ENCODE measurements at regions not wholly inside any gene's neighbourhood (a gene's known extent, or its start where the extent isn't known, plus 50 kb on each side); places are given as distances from the start of the nearest gene placed in this dataset.
"Not testable (repeated sequence)": the region's sequence is repeated elsewhere in the genome, so short reads cannot be mapped to it uniquely, and the experiment has no call there.

- DNase-seq, result no peak
Measured at GRCh38 chr2:173468266-173468793, 113.7 kb downstream of the CDCA7 start.

GRCh38 chr2:173472112-173472511 is 117.4 kb downstream of the CDCA7 start:
- no peak for DNase-seq

- DNase-seq, result no peak
Measured at GRCh38 chr2:173483137-173483536, 128.5 kb downstream of the CDCA7 start.

GRCh38 chr2:173488861-173489260 is 134.2 kb downstream of the CDCA7 start:
- no peak for DNase-seq

- DNase-seq, result no peak
Measured at GRCh38 chr2:173491418-173491817, 136.7 kb downstream of the CDCA7 start.

- no peak for DNase-seq
Measured at GRCh38 chr2:173493874-173494273, 139.2 kb downstream of the CDCA7 start.

- no peak for DNase-seq
Measured at GRCh38 chr2:173496746-173497145, 142.1 kb downstream of the CDCA7 start.

- DNase-seq, result no peak
Measured at GRCh38 chr2:173500953-173501352, 146.3 kb downstream of the CDCA7 start.

- no peak for DNase-seq
Measured at GRCh38 chr2:173502296-173502695, 147.6 kb downstream of the CDCA7 start.

GRCh38 chr2:173511357-173511756 is 156.7 kb downstream of the CDCA7 start:
- no peak for DNase-seq

- no peak for DNase-seq
Measured at GRCh38 chr2:173511942-173512341, 157.3 kb downstream of the CDCA7 start.

GRCh38 chr2:173513107-173513727 is 158.5 kb downstream of the CDCA7 start:
- DNase-seq, result no peak

GRCh38 chr2:173520918-173521317 is 166.2 kb downstream of the CDCA7 start:
- no peak for DNase-seq

- DNase-seq, result peak; percentile 3
Measured at GRCh38 chr2:173521450-173522192, 166.9 kb downstream of the CDCA7 start.

GRCh38 chr2:173523497-173523896 is 168.8 kb downstream of the CDCA7 start:
- no peak for DNase-seq

- DNase-seq, result no peak
Measured at GRCh38 chr2:173524256-173524955, 169.7 kb downstream of the CDCA7 start.

GRCh38 chr2:173532732-173533531 is 178.3 kb downstream of the CDCA7 start:
- not testable (repeated sequence) for DNase-seq

GRCh38 chr2:173537694-173538093 is 183.0 kb downstream of the CDCA7 start:
- no peak for DNase-seq

GRCh38 chr2:173539615-173540014 is 184.9 kb downstream of the CDCA7 start:
- DNase-seq, result no peak

GRCh38 chr2:173544641-173545363 is 190.1 kb downstream of the CDCA7 start:
- peak; percentile 74 for DNase-seq

- no peak for DNase-seq
Measured at GRCh38 chr2:173545364-173545763, 190.7 kb downstream of the CDCA7 start.

GRCh38 chr2:173547499-173547898 is 192.8 kb downstream of the CDCA7 start:
- DNase-seq, result no peak

Data from kidney glomerular epithelial cell (primary cell).